HEK293T (cell line): ENCODE measurements at regions not wholly inside any gene's neighbourhood (a gene's known extent, or its start where the extent isn't known, plus 50 kb on each side); places are given as distances from the start of the nearest gene placed in this dataset.

Experiments used
- FOXM1 ChIP-seq: fragments of 450-650 bp; IDR thresholded peaks from 2 replicates; pipeline ENCODE4 v1.6.1; 2017; ENCODE audit warnings: mild to moderate bottlenecking, borderline replicate concordance
- SUZ12 ChIP-seq: fragments of 450-650 bp; IDR thresholded peaks from 2 replicates; pipeline ENCODE4 v1.6.1; 2016; ENCODE audit warnings: mild to moderate bottlenecking

DNA sequence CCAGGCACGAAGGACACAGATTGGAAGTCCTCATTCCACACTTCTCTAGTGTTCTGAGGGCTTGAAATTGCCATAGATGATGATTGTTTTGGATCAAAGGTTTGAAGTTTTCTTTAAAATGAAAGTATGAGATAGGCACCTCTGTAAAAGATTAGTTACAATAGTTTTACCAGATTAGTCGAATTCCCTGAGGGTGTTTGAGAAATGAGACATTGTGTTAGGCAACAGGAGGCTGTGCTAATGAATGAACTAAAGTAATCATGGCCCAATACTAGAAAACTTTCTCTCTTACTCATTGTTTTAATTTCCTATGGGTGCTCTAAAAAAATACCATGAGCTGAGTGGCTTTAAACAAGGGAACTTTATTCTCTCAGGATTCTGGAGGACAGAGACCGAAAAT is 421.7 kb downstream of the RNF144A start:
- TF ChIP-seq SUZ12 = no peak
- no peak for TF ChIP-seq FOXM1
